Endothelial cell of umbilical vein (primary cell): ENCODE measurements at regions not wholly inside any gene's neighbourhood (a gene's known extent, or its start where the extent isn't known, plus 50 kb on each side); places are given as distances from the start of the nearest gene placed in this dataset.

Experiments
- CTCF ChIP-seq, 2 donors: IDR thresholded peaks; 1 replicate in 1 of 2; 2 replicates in 1 of 2; pipeline ENCODE4 v1.5.1; 2011; ENCODE audit warnings: low read length in 2 of 2, mild to moderate bottlenecking in 2 of 2, moderate library complexity in 2 of 2, control low read depth in 1 of 2, inconsistent platforms in 1 of 2, low read depth in 1 of 2; ENCODE audit not compliant: insufficient read depth in 1 of 2; ENCODE audit errors: extremely low read depth in 1 of 2
- EZH2 ChIP-seq: IDR thresholded peaks from 2 replicates; pipeline ENCODE4 v1.6.1; 2012; ENCODE audit warnings: borderline replicate concordance, low read depth, mild to moderate bottlenecking, moderate library complexity, low read length, inconsistent platforms; ENCODE audit not compliant: severe bottlenecking
- MAX ChIP-seq: IDR thresholded peaks from 2 replicates; pipeline ENCODE4 v1.6.1; 2011; ENCODE audit not compliant: insufficient read depth, insufficient read length
- POLR2A ChIP-seq: IDR thresholded peaks from 2 replicates; pipeline ENCODE4 v1.6.1; 2012; ENCODE audit warnings: low read depth, mild to moderate bottlenecking, control low read depth, low read length
- POLR2AphosphoS5 ChIP-seq: IDR thresholded peaks from 2 replicates; pipeline ENCODE4 v1.6.1; 2012; ENCODE audit warnings: low read depth, mild to moderate bottlenecking, control low read depth, low read length, moderate library complexity; ENCODE audit not compliant: insufficient read depth

GRCh38 chr2:160963957-160964356 is 196.3 kb upstream of the TANK start:
- no peak for TF ChIP-seq POLR2A
- no peak for TF ChIP-seq EZH2
- TF ChIP-seq CTCF (IDR thresholded peaks at IDR 0.05; ENCODE audit: extremely low read depth in 1 of 2, insufficient read depth in 1 of 2, low read depth in 1 of 2, low read length in 2 of 2): no peak
- no peak for TF ChIP-seq MAX
- TF ChIP-seq POLR2AphosphoS5: no peak
